ENCODE measurements at regions not wholly inside any gene's neighbourhood (a gene's known extent, or its start where the extent isn't known, plus 50 kb on each side); places are given as distances from the start of the nearest gene placed in this dataset.

- no peaks in the 10 kb centered on the region for H3K36me3 ChIP-seq (ENCODE audit: insufficient read depth, low read length)
- H3K4me1 Mint-ChIP-seq (ENCODE audit: low read depth, unreplicated experiment), result peaks cover 5% of the 10 kb centered on the region
- no peak overlapping the region for H3K27ac ChIP-seq (ENCODE audit: low read depth, low read length)
- no peaks in the 10 kb centered on the region for H3K4me1 ChIP-seq (ENCODE audit: insufficient read depth, low read length)
- peak overlapping the region; percentile 19 for H3K4me2 ChIP-seq (ENCODE audit: low read length)
- FAIRE-seq (no peak), DNase-seq (ENCODE audit: low read depth) (no peak)
- H2AFZ ChIP-seq (ENCODE audit: low read depth, low read length), result peak overlapping the region; percentile 52
- no peaks in the 10 kb centered on the region for H3K79me2 ChIP-seq (ENCODE audit: insufficient read depth, low read length)
- H3K9me3 Mint-ChIP-seq (ENCODE audit: unreplicated experiment), result peaks cover 4% of the 10 kb centered on the region
- no peaks in the 10 kb centered on the region for H3K36me3 Mint-ChIP-seq (ENCODE audit: low read depth, unreplicated experiment)
- H4K20me1 ChIP-seq (ENCODE audit: insufficient read depth, low read length), result no peaks in the 10 kb centered on the region
- no peak overlapping the region for H3K9ac ChIP-seq (ENCODE audit: low read length)
- peaks cover 84% of the 10 kb centered on the region for H3K27me3 ChIP-seq (ENCODE audit: insufficient read depth, low read length)
- peaks cover 96% of the 10 kb centered on the region for H3K27me3 Mint-ChIP-seq (ENCODE audit: low read depth, unreplicated experiment)
- H3K27ac Mint-ChIP-seq (ENCODE audit: unreplicated experiment), result no peak overlapping the region
- H3K4me3 ChIP-seq (ENCODE audit: insufficient read depth, low read depth, low read length), result no peak overlapping the region
- H3K9me3 ChIP-seq (ENCODE audit: insufficient read depth, low read depth, low read length), result peaks cover 2% of the 10 kb centered on the region
- H3K4me3 Mint-ChIP-seq (ENCODE audit: unreplicated experiment), result no peak overlapping the region
- TF ChIP-seq EZH2 (IDR thresholded peaks at IDR 0.05; ENCODE audit: insufficient read depth, low read length) (peak; percentile 65), CTCF (IDR thresholded peaks at IDR 0.05; ENCODE audit: insufficient read depth, low read depth, low read length) (no peak)
These were observed 71.5 kb downstream of the NCR2 start for GRCh38 chr6:41406728-41407489.

- peaks cover 82% of the 10 kb centered on the region for H3K27me3 ChIP-seq (ENCODE audit: insufficient read depth, low read length)
- H3K27ac Mint-ChIP-seq (ENCODE audit: unreplicated experiment), result no peak overlapping the region
- no peak overlapping the region for H3K27ac ChIP-seq (ENCODE audit: low read depth, low read length)
- H3K9ac ChIP-seq (ENCODE audit: low read length), result no peak overlapping the region
- peaks cover 2% of the 10 kb centered on the region for H3K9me3 ChIP-seq (ENCODE audit: insufficient read depth, low read depth, low read length)
- TF ChIP-seq CTCF (IDR thresholded peaks at IDR 0.05; ENCODE audit: insufficient read depth, low read depth, low read length), result no peak
- no peak for TF ChIP-seq EZH2 (IDR thresholded peaks at IDR 0.05; ENCODE audit: insufficient read depth, low read length)
- H3K79me2 ChIP-seq (ENCODE audit: insufficient read depth, low read length), result no peaks in the 10 kb centered on the region
- no peak for FAIRE-seq
- H2AFZ ChIP-seq (ENCODE audit: low read depth, low read length), result no peak overlapping the region
- H3K4me1 Mint-ChIP-seq (ENCODE audit: low read depth, unreplicated experiment), result peaks cover 5% of the 10 kb centered on the region
- no peaks in the 10 kb centered on the region for H3K4me1 ChIP-seq (ENCODE audit: insufficient read depth, low read length)
- no peak overlapping the region for H3K4me3 Mint-ChIP-seq (ENCODE audit: unreplicated experiment)
- H3K36me3 Mint-ChIP-seq (ENCODE audit: low read depth, unreplicated experiment), result no peaks in the 10 kb centered on the region
- H3K4me2 ChIP-seq (ENCODE audit: low read length), result no peak overlapping the region
- no peak for DNase-seq (ENCODE audit: low read depth)
- H3K36me3 ChIP-seq (ENCODE audit: insufficient read depth, low read length), result no peaks in the 10 kb centered on the region
- peaks cover 4% of the 10 kb centered on the region for H3K9me3 Mint-ChIP-seq (ENCODE audit: unreplicated experiment)
- peaks cover 98% of the 10 kb centered on the region for H3K27me3 Mint-ChIP-seq (ENCODE audit: low read depth, unreplicated experiment)
- no peaks in the 10 kb centered on the region for H4K20me1 ChIP-seq (ENCODE audit: insufficient read depth, low read length)
- H3K4me3 ChIP-seq (ENCODE audit: insufficient read depth, low read depth, low read length), result no peak overlapping the region
These were observed 73.2 kb downstream of the NCR2 start for GRCh38 chr6:41408576-41408975.

- H3K4me3 ChIP-seq (ENCODE audit: insufficient read depth, low read depth, low read length), result no peak overlapping the region
- peaks cover 2% of the 10 kb centered on the region for H3K9me3 ChIP-seq (ENCODE audit: insufficient read depth, low read depth, low read length)
- Mint-ChIP-seq H3K9me3 (ENCODE audit: unreplicated experiment) (peaks cover 4% of the 10 kb centered on the region), H3K4me3 (ENCODE audit: unreplicated experiment) (no peak overlapping the region), H3K27me3 (ENCODE audit: low read depth, unreplicated experiment) (peaks cover 98% of the 10 kb centered on the region), H3K4me1 (ENCODE audit: low read depth, unreplicated experiment) (peaks cover 5% of the 10 kb centered on the region), H3K27ac (ENCODE audit: unreplicated experiment) (no peak overlapping the region), H3K36me3 (ENCODE audit: low read depth, unreplicated experiment) (no peaks in the 10 kb centered on the region)
- H3K79me2 ChIP-seq (ENCODE audit: insufficient read depth, low read length), result no peaks in the 10 kb centered on the region
- no peak overlapping the region for H2AFZ ChIP-seq (ENCODE audit: low read depth, low read length)
- H4K20me1 ChIP-seq (ENCODE audit: insufficient read depth, low read length), result no peaks in the 10 kb centered on the region
- H3K27ac ChIP-seq (ENCODE audit: low read depth, low read length), result no peak overlapping the region
- peak; percentile 64 for TF ChIP-seq EZH2 (IDR thresholded peaks at IDR 0.05; ENCODE audit: insufficient read depth, low read length)
- no peak for TF ChIP-seq CTCF (IDR thresholded peaks at IDR 0.05; ENCODE audit: insufficient read depth, low read depth, low read length)
- H3K4me2 ChIP-seq (ENCODE audit: low read length), result no peak overlapping the region
- no peaks in the 10 kb centered on the region for H3K4me1 ChIP-seq (ENCODE audit: insufficient read depth, low read length)
- no peak overlapping the region for H3K9ac ChIP-seq (ENCODE audit: low read length)
- no peaks in the 10 kb centered on the region for H3K36me3 ChIP-seq (ENCODE audit: insufficient read depth, low read length)
- DNase-seq (ENCODE audit: low read depth), result no peak
- FAIRE-seq, result no peak
- peaks cover 82% of the 10 kb centered on the region for H3K27me3 ChIP-seq (ENCODE audit: insufficient read depth, low read length)
These were observed 73.6 kb downstream of the NCR2 start for GRCh38 chr6:41408982-41409381.

Data from astrocyte (in vitro differentiated cells and primary cell).